H9 (cell line): ENCODE measurements at regions not wholly inside any gene's neighbourhood (a gene's known extent, or its start where the extent isn't known, plus 50 kb on each side); places are given as distances from the start of the nearest gene placed in this dataset.

Experiments used
- DNase-seq: peaks from one replicate; pipeline ENCODE4 v3.0.0-alpha.2; 2017
- H2AFZ ChIP-seq: one replicate; pipeline ENCODE4 v1.6.1; 2013; ENCODE audit warnings: mild to moderate bottlenecking, low read length, control low read depth, moderate library complexity
- H2AK5ac ChIP-seq: 2 replicates; pipeline ENCODE4 v1.6.1; 2013; ENCODE audit warnings: low read length, control low read depth, mixed read lengths; ENCODE audit not compliant: insufficient read length
- H2BK120ac ChIP-seq: one replicate; pipeline ENCODE4 v1.6.1; 2013; ENCODE audit warnings: low read depth, mild to moderate bottlenecking, low read length, control low read depth, inconsistent platforms; ENCODE audit not compliant: poor library complexity, severe bottlenecking
- H2BK12ac ChIP-seq: 2 replicates; pipeline ENCODE4 v1.6.1; 2013; ENCODE audit warnings: low read length, control low read depth, mixed read lengths, low read depth; ENCODE audit not compliant: insufficient read length
- H2BK15ac ChIP-seq: 2 replicates; pipeline ENCODE4 v1.6.1; 2013; ENCODE audit warnings: low read depth, low read length, control low read depth
- H2BK20ac ChIP-seq: one replicate; pipeline ENCODE4 v1.6.1; 2013; ENCODE audit warnings: low read depth, mild to moderate bottlenecking, low read length, control low read depth, inconsistent platforms; ENCODE audit not compliant: poor library complexity, severe bottlenecking
- H2BK5ac ChIP-seq: 2 replicates; pipeline ENCODE4 v1.6.1; 2013; ENCODE audit warnings: low read length, control low read depth, mixed read lengths; ENCODE audit not compliant: insufficient read length
- H3K14ac ChIP-seq: 2 replicates; pipeline ENCODE4 v1.6.1; 2013; ENCODE audit warnings: low read length, control low read depth; ENCODE audit not compliant: insufficient read depth
- H3K18ac ChIP-seq: 2 replicates; pipeline ENCODE4 v1.6.1; 2013; ENCODE audit warnings: low read depth, mild to moderate bottlenecking, mixed read lengths, low read length, control low read depth; ENCODE audit not compliant: insufficient read length
- H3K23ac ChIP-seq: 2 replicates; pipeline ENCODE4 v1.6.1; 2013; ENCODE audit warnings: low read length, control low read depth, mixed read lengths, low read depth; ENCODE audit not compliant: insufficient read length
- H3K23me2 ChIP-seq: 2 replicates; pipeline ENCODE4 v1.6.1; 2013; ENCODE audit warnings: low read depth, mild to moderate bottlenecking, mixed read lengths, low read length, control low read depth; ENCODE audit not compliant: insufficient read length, poor library complexity, severe bottlenecking
- H3K27ac ChIP-seq: 2 replicates; pipeline ENCODE4 v1.5.1; 2013; ENCODE audit warnings: low read length, control low read depth, mixed read lengths, low read depth; ENCODE audit not compliant: insufficient read length
- H3K27me3 ChIP-seq: 2 replicates; pipeline ENCODE4 v1.6.1; 2013; ENCODE audit warnings: low read length, control low read depth, inconsistent platforms; ENCODE audit not compliant: insufficient read depth
- H3K4ac ChIP-seq: 2 replicates; pipeline ENCODE4 v1.6.1; 2013; ENCODE audit warnings: low read depth, mild to moderate bottlenecking, control low read depth, inconsistent platforms, low read length, moderate library complexity
- H3K4me1 ChIP-seq: 2 replicates; pipeline ENCODE4 v1.6.1; 2013; ENCODE audit warnings: low read length, control low read depth, inconsistent platforms; ENCODE audit not compliant: insufficient read depth
- H3K4me2 ChIP-seq: 2 replicates; pipeline ENCODE4 v1.6.1; 2013; ENCODE audit warnings: low read length, control low read depth, mixed read lengths; ENCODE audit not compliant: insufficient read length, insufficient read depth
- H3K56ac ChIP-seq: 2 replicates; pipeline ENCODE4 v1.6.1; 2013; ENCODE audit warnings: low read depth, mild to moderate bottlenecking, mixed read lengths, low read length, control low read depth; ENCODE audit not compliant: insufficient read length
- H3K79me1 ChIP-seq: 2 replicates; pipeline ENCODE4 v1.6.1; 2013; ENCODE audit warnings: low read depth, mild to moderate bottlenecking, moderate library complexity, low read length, control low read depth, inconsistent platforms; ENCODE audit not compliant: insufficient read depth, poor library complexity, severe bottlenecking
- H3K79me2 ChIP-seq: 2 replicates; pipeline ENCODE4 v1.6.1; 2013; ENCODE audit warnings: low read length, control low read depth, inconsistent platforms; ENCODE audit not compliant: insufficient read depth
- H3K9ac ChIP-seq: 2 replicates; pipeline ENCODE4 v1.6.1; 2013; ENCODE audit warnings: low read length, control low read depth, mixed read lengths; ENCODE audit not compliant: insufficient read length; ENCODE audit errors: extremely low read depth
- H3K9me3 ChIP-seq: one replicate; pipeline ENCODE4 v1.6.1; 2013; ENCODE audit warnings: low read depth, low read length, inconsistent platforms; ENCODE audit not compliant: control insufficient read depth
- H3T11ph ChIP-seq: one replicate; pipeline ENCODE4 v1.6.1; 2013; ENCODE audit warnings: mild to moderate bottlenecking, low read length, control low read depth, inconsistent platforms
- H4K20me1 ChIP-seq: one replicate; pipeline ENCODE4 v1.6.1; 2013; ENCODE audit not compliant: control insufficient read depth, insufficient read length, insufficient read depth
- H4K5ac ChIP-seq: 2 replicates; pipeline ENCODE4 v1.6.1; 2013; ENCODE audit warnings: low read depth, mild to moderate bottlenecking, mixed read lengths, low read length, control low read depth; ENCODE audit not compliant: insufficient read length
- H4K8ac ChIP-seq: replicated peaks from 2 replicates; pipeline ENCODE4 v1.6.1; 2013; ENCODE audit warnings: low read length, control low read depth, mixed read lengths, low read depth; ENCODE audit not compliant: insufficient read length
- H4K91ac ChIP-seq: 2 replicates; pipeline ENCODE4 v1.6.1; 2013; ENCODE audit warnings: low read depth, mild to moderate bottlenecking, moderate library complexity, mixed read lengths, low read length, control low read depth; ENCODE audit not compliant: insufficient read length
- H3K27ac Mint-ChIP-seq, 3 experiments: 2 replicates in 2 of 3; 3 replicates in 1 of 3; pipeline ENCODE4 v1.8.0; 2020 to 2021; ENCODE audit warnings: mixed read lengths in 3 of 3, mild to moderate bottlenecking in 1 of 3, moderate library complexity in 1 of 3
- H3K27me3 Mint-ChIP-seq: 2 replicates; pipeline ENCODE4 v1.8.0; 2021; ENCODE audit warnings: low read depth, mild to moderate bottlenecking, moderate library complexity, mixed read lengths
- H3K36me3 Mint-ChIP-seq, 3 experiments: 2 replicates in 2 of 3; 3 replicates in 1 of 3; pipeline ENCODE4 v1.8.0; 2020 to 2021; ENCODE audit warnings: low read depth in 3 of 3, mixed read lengths in 3 of 3; ENCODE audit not compliant: insufficient read depth in 1 of 3
- H3K4me1 Mint-ChIP-seq, 2 experiments: 2 replicates each; pipeline ENCODE4 v1.8.0; 2020; ENCODE audit warnings: mixed read lengths in 2 of 2
- H3K4me3 Mint-ChIP-seq, 2 experiments: 2 replicates in 1 of 2; 3 replicates in 1 of 2; pipeline ENCODE4 v1.8.0; 2020 to 2021; ENCODE audit warnings: mild to moderate bottlenecking in 2 of 2, mixed read lengths in 2 of 2, moderate library complexity in 1 of 2
- H3K9me3 Mint-ChIP-seq, 2 experiments: 2 replicates in 1 of 2; 3 replicates in 1 of 2; pipeline ENCODE4 v1.8.0; 2020; ENCODE audit warnings: mild to moderate bottlenecking in 2 of 2, mixed read lengths in 2 of 2, moderate library complexity in 1 of 2
- WGBS: extraction: QIAGEN DNeasy Blood & Tissue Kit; methylation state at CpG from one replicate; pipeline ENCODE4 v1.1.7; 2013; ENCODE audit warnings: missing lambda C conversion rate, low lambda C conversion rate, mixed read lengths; ENCODE audit not compliant: insufficient read length; ENCODE audit errors: extremely low coverage; 5-methylcytosine and 5-hydroxymethylcytosine counted together
- TF ChIP-seq, protein P1 (sequence below): fragments of 200-600 bp; sonication (generic); conservative IDR thresholded peaks from 3 replicates; pipeline ENCODE4 v1.8.0; 2021; ENCODE audit warnings: antibody characterized with exemption, mild to moderate bottlenecking

DNA sequence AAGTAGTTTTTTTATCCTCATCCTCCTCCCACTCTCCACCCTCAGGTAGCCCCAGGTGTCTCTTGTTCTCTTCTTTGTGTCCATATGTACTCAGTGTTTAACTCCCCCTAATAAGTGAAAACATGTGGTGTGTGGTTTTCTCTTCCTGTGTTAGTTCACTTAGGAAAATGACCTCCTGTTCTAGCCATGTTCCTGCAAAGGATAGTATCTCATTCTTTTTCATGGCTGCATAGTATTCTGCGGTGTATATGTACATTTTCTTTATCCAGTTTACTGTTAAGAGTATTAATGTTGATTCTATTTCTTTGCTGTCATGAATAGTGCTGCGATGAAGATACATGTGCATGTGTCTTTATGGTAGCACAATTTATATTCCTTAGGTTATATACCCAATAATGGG lies 68.4 kb upstream of the RANBP3L start:
- Histone ChIP-seq H3T11ph (no peak overlapping the region), H3K23ac (no peak overlapping the region), H2AFZ (no peak overlapping the region), H3K56ac (no peak overlapping the region), H3K4ac (no peak overlapping the region), H4K5ac (no peak overlapping the region), H3K18ac (no peak overlapping the region), H3K4me2 (no peak overlapping the region), H2BK15ac (no peak overlapping the region), H3K79me1 (no peaks in the 10 kb centered on the region), H2BK12ac (no peak overlapping the region), H3K23me2 (no peaks in the 10 kb centered on the region), H3K9ac (no peak overlapping the region), H4K20me1 (no peaks in the 10 kb centered on the region), H3K14ac (no peak overlapping the region), H2BK120ac (no peak overlapping the region), H3K4me1 (no peaks in the 10 kb centered on the region; the same call in 1 of the 2 replicates), H4K8ac (no peak overlapping the region), H2BK5ac (no peak overlapping the region), H3K27ac (no peak overlapping the region), H2AK5ac (no peak overlapping the region), H3K27me3 (no peaks in the 10 kb centered on the region), H3K9me3 (no peaks in the 10 kb centered on the region), H4K91ac (no peak overlapping the region), H2BK20ac (no peak overlapping the region), H3K79me2 (no peaks in the 10 kb centered on the region)
- H3K4me3 Mint-ChIP-seq = no peak overlapping the region
- H3K27me3 Mint-ChIP-seq = no peaks in the 10 kb centered on the region
- WGBS = no CpG with 5 or more reads among the region's 2 CpGs
- no peaks in the 10 kb centered on the region; a peak in 1 of 7 replicates for H3K36me3 Mint-ChIP-seq
- H3K27ac Mint-ChIP-seq = no peak overlapping the region
- DNase-seq = no peak
- TF ChIP-seq, protein P1, sequence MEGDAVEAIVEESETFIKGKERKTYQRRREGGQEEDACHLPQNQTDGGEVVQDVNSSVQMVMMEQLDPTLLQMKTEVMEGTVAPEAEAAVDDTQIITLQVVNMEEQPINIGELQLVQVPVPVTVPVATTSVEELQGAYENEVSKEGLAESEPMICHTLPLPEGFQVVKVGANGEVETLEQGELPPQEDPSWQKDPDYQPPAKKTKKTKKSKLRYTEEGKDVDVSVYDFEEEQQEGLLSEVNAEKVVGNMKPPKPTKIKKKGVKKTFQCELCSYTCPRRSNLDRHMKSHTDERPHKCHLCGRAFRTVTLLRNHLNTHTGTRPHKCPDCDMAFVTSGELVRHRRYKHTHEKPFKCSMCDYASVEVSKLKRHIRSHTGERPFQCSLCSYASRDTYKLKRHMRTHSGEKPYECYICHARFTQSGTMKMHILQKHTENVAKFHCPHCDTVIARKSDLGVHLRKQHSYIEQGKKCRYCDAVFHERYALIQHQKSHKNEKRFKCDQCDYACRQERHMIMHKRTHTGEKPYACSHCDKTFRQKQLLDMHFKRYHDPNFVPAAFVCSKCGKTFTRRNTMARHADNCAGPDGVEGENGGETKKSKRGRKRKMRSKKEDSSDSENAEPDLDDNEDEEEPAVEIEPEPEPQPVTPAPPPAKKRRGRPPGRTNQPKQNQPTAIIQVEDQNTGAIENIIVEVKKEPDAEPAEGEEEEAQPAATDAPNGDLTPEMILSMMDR = no peak
- peaks cover 0 to 6% of the 10 kb centered on the region in 2 experiments; a peak in 2 of 5 replicates for H3K9me3 Mint-ChIP-seq
- peaks cover 3 to 5% of the 10 kb centered on the region in 2 experiments; a peak in 2 of 4 replicates for H3K4me1 Mint-ChIP-seq
